ENCODE measurements at regions not wholly inside any gene's neighbourhood (a gene's known extent, or its start where the extent isn't known, plus 50 kb on each side); places are given as distances from the start of the nearest gene placed in this dataset.
A peak's percentile ranks its signal among the peaks of the same experiment; 100 is the strongest.

DNA sequence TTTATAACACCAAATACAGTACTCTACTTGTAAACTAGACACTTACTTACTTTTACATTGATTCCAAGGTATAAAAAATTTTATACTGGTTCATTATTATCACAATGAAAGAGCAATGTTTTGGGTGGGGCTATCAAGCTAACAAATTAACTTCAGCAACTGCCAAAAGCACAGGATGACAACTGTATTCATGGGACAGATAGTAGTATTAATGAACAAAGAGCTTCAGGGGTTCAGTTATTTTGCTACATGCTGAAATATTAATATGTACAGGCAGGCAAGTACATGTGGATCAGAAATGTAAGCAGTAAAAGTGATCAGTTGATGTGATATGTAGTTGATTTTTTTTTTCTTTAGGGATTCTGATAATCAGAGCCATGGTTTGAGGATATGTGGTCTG, 112.9 kb downstream of the NAA11 start:
- Histone ChIP-seq H3K27me3 (no peaks in the 10 kb centered on the region), H3K79me2 (ENCODE audit: low read depth) (no peaks in the 10 kb centered on the region), H3K4me3 (no peak overlapping the region), H3K36me3 (no peaks in the 10 kb centered on the region), H3F3A (ENCODE audit: low read depth) (no peaks in the 10 kb centered on the region), H3K9ac (no peak overlapping the region), H3K27ac (no peak overlapping the region), H2AFZ (replicated peaks) (no peak overlapping the region), H4K20me1 (ENCODE audit: low read depth) (no peaks in the 10 kb centered on the region), H3K4me2 (no peak overlapping the region), H3K9me3 (ENCODE audit: low read depth) (no peaks in the 10 kb centered on the region), H3K4me1 (peaks cover 39% of the 10 kb centered on the region)
- Mint-ChIP-seq H3K27me3 (ENCODE audit: insufficient read depth, low read depth) (no peaks in the 10 kb centered on the region), H3K4me1 (peaks cover 12% of the 10 kb centered on the region), H3K27ac (no peak overlapping the region), H3K9me3 (peaks cover 2% of the 10 kb centered on the region), H3K36me3 (no peaks in the 10 kb centered on the region), H3K4me3 (no peak overlapping the region)
- TF ChIP-seq CTCF (IDR thresholded peaks at IDR 0.05): no peak
- no peak for DNase-seq (ENCODE audit: low spot score)

DNA sequence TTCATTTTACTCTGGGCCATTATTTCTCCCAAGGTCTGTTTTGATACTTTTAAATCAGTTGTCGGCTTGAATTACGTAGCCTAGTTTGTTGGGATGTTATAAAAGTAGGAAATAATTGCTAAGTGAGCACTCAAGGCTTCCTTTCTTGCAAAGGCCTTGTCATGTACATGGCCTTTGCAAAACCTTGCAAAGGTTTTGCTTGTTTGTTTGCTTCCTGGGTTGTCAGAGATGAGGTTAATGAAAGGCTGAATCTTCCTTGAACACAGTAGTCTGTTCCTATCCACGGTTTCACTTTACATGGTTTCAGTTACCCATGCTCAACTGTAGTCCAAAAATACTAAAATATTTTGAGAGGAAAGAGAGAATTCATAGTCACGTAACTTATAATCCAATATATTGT, 113.5 kb downstream of the NAA11 start:
- no peaks in the 10 kb centered on the region for H3K36me3 ChIP-seq
- H3F3A ChIP-seq (ENCODE audit: low read depth): peaks cover 6% of the 10 kb centered on the region
- H3K9ac ChIP-seq: no peak overlapping the region
- Mint-ChIP-seq H3K4me1 (peaks cover 11% of the 10 kb centered on the region), H3K36me3 (no peaks in the 10 kb centered on the region), H3K4me3 (no peak overlapping the region), H3K27ac (no peak overlapping the region), H3K27me3 (ENCODE audit: insufficient read depth, low read depth) (no peaks in the 10 kb centered on the region), H3K9me3 (peaks cover 4% of the 10 kb centered on the region)
- peak overlapping the region; percentile 37 for H2AFZ ChIP-seq (replicated peaks)
- H3K4me3 ChIP-seq: no peak overlapping the region
- no peak overlapping the region for H3K4me2 ChIP-seq
- peaks cover 39% of the 10 kb centered on the region for H3K4me1 ChIP-seq
- H3K27me3 ChIP-seq: no peaks in the 10 kb centered on the region
- DNase-seq (ENCODE audit: low spot score): no peak
- H4K20me1 ChIP-seq (ENCODE audit: low read depth): no peaks in the 10 kb centered on the region
- no peaks in the 10 kb centered on the region for H3K9me3 ChIP-seq (ENCODE audit: low read depth)
- TF ChIP-seq EZH2 (IDR thresholded peaks at IDR 0.05) (no peak), CTCF (IDR thresholded peaks at IDR 0.05) (no peak), EZH2phosphoT487 (IDR thresholded peaks at IDR 0.05) (no peak)
- H3K79me2 ChIP-seq (ENCODE audit: low read depth): no peaks in the 10 kb centered on the region
- no peak overlapping the region for H3K27ac ChIP-seq

DNA sequence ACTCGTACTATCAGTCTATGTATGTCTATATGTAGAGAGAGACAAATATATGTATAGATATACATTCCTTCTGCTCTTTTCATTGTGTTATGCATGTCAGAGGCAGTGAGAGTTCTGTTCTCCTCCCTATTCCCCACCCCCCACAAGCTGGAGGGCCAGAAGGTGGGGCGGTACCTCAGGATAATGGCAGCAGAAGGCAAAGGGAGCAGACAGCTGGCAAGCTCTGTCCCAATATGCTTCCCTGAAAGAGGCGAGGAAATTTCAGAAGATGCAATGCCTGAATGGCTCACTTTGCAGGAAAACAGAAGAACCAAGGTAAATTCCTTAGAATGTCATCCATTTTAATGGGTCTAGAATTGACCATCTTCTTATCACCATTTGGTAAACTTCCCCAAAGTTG, 114.4 kb downstream of the NAA11 start:
- DNase-seq (ENCODE audit: low spot score): no peak
- no peak overlapping the region for H3K27ac Mint-ChIP-seq

More for the DNA sequence above, 114.4 kb downstream of the NAA11 start:
- H3F3A ChIP-seq (ENCODE audit: low read depth): peaks cover 15% of the 10 kb centered on the region
- TF ChIP-seq EZH2phosphoT487 (IDR thresholded peaks at IDR 0.05) (no peak), CTCF (IDR thresholded peaks at IDR 0.05) (no peak), EZH2 (IDR thresholded peaks at IDR 0.05) (no peak)
- H3K79me2 ChIP-seq (ENCODE audit: low read depth): no peaks in the 10 kb centered on the region
- H3K36me3 ChIP-seq: no peaks in the 10 kb centered on the region
- no peaks in the 10 kb centered on the region for H4K20me1 ChIP-seq (ENCODE audit: low read depth)
- H3K27me3 Mint-ChIP-seq (ENCODE audit: insufficient read depth, low read depth): no peaks in the 10 kb centered on the region
- H3K9me3 ChIP-seq (ENCODE audit: low read depth): no peaks in the 10 kb centered on the region
- no peak overlapping the region for H3K4me3 Mint-ChIP-seq
- H3K9ac ChIP-seq: no peak overlapping the region
- peaks cover 38% of the 10 kb centered on the region for H3K4me1 ChIP-seq
- H3K36me3 Mint-ChIP-seq: no peaks in the 10 kb centered on the region
- no peak overlapping the region for H3K27ac ChIP-seq
- peaks cover 10% of the 10 kb centered on the region for H3K9me3 Mint-ChIP-seq
- H3K4me1 Mint-ChIP-seq: peaks cover 3% of the 10 kb centered on the region
- H2AFZ ChIP-seq (replicated peaks): no peak overlapping the region
- H3K27me3 ChIP-seq: no peaks in the 10 kb centered on the region
- H3K4me3 ChIP-seq: no peak overlapping the region
- no peak overlapping the region for H3K4me2 ChIP-seq

Data from neural progenitor cell (in vitro differentiated cells).